Erythroblast (primary cell): ENCODE measurements at regions not wholly inside any gene's neighbourhood (a gene's known extent, or its start where the extent isn't known, plus 50 kb on each side); places are given as distances from the start of the nearest gene placed in this dataset.

ENCODE experiments used
- GATA1 ChIP-seq: IDR thresholded peaks from 2 replicates; pipeline ENCODE4 v1.6.1; 2011; ENCODE audit warnings: low read depth, mild to moderate bottlenecking, control low read depth, low read length, moderate library complexity
- POLR2A ChIP-seq: IDR thresholded peaks from 2 replicates; pipeline ENCODE4 v1.6.1; 2011; ENCODE audit warnings: mild to moderate bottlenecking, low read length

GRCh38 chr17:83194186-83194561 is 114.8 kb downstream of the METRNL start:
- TF ChIP-seq POLR2A (no peak), GATA1 (no peak)
